ENCODE measurements at regions not wholly inside any gene's neighbourhood (a gene's known extent, or its start where the extent isn't known, plus 50 kb on each side); places are given as distances from the start of the nearest gene placed in this dataset.

GRCh38 chr10:53403688-53404087, 631.1 kb upstream of the MBL2 start:
- TF ChIP-seq TAF1 (IDR thresholded peaks at IDR 0.05; ENCODE audit: low read depth, low read length): no peak
- no peak for TF ChIP-seq POLR2A (IDR thresholded peaks at IDR 0.05; ENCODE audit: low read depth, low read length)
- no peak for TF ChIP-seq SPI1 (IDR thresholded peaks at IDR 0.05; ENCODE audit: low read depth, low read length)
